Common myeloid progenitor, CD34-positive (primary cell): ENCODE measurements at regions not wholly inside any gene's neighbourhood (a gene's known extent, or its start where the extent isn't known, plus 50 kb on each side); places are given as distances from the start of the nearest gene placed in this dataset.
A peak's percentile ranks its signal among the peaks of the same experiment; 100 is the strongest.

Source experiments
- CTCF ChIA-PET: fragments of 350-600 bp; sonication (Branson Sonifier 250); formaldehyde crosslinking; loops from one replicate; lab custom pipeline; 2021; ENCODE audit warnings: antibody characterized with exemption; lab: Charles Lee
- POLR2A ChIA-PET: fragments of 350-600 bp; sonication (Branson Sonifier 250); formaldehyde crosslinking; loops from one replicate; lab custom pipeline; 2021; ENCODE audit warnings: antibody characterized with exemption; lab: Charles Lee
- DNase-seq, 3 donors: peaks; one replicate each; pipeline versions ENCODE4 v3.0.0 to v3.0.0-alpha.2; 2013
- H3K27ac ChIP-seq, 2 experiments: 1 replicate in 1 of 2; 2 replicates in 1 of 2; pipeline ENCODE4 v1.7.0; 2013; ENCODE audit warnings: inconsistent platforms in 2 of 2, low read length in 2 of 2, mild to moderate bottlenecking in 2 of 2, low read depth in 1 of 2, moderate library complexity in 1 of 2; ENCODE audit not compliant: severe bottlenecking in 2 of 2, insufficient read depth in 1 of 2, poor library complexity in 1 of 2
- H3K27me3 ChIP-seq, 5 experiments: replicated peaks in 2 of 5; 1 replicate in 3 of 5; 2 replicates in 2 of 5; pipeline versions ENCODE4 v1.6.1 to v1.7.0; 2013; ENCODE audit warnings: low read length in 4 of 5, mild to moderate bottlenecking in 2 of 5, moderate library complexity in 2 of 5, inconsistent platforms in 1 of 5; ENCODE audit not compliant: insufficient read depth in 5 of 5, control insufficient read depth in 4 of 5
- H3K36me3 ChIP-seq, 4 experiments: 1 replicate in 2 of 4; 2 replicates in 2 of 4; pipeline versions ENCODE4 v1.6.1 to v1.7.0; 2013; ENCODE audit warnings: low read length in 3 of 4, control low read depth in 1 of 4, mild to moderate bottlenecking in 1 of 4; ENCODE audit not compliant: control insufficient read depth in 4 of 4, insufficient read depth in 4 of 4
- H3K4me1 ChIP-seq, 4 experiments: 1 replicate in 3 of 4; 2 replicates in 1 of 4; pipeline versions ENCODE4 v1.6.1 to v1.7.1; 2013; ENCODE audit warnings: low read length in 3 of 4, mild to moderate bottlenecking in 3 of 4, control low read depth in 1 of 4, inconsistent platforms in 1 of 4, moderate library complexity in 1 of 4; ENCODE audit not compliant: control insufficient read depth in 4 of 4, insufficient read depth in 4 of 4; ENCODE audit errors: control extremely low read depth in 1 of 4
- H3K4me3 ChIP-seq, 7 experiments: 1 replicate in 4 of 7; 2 replicates in 3 of 7; pipeline versions ENCODE4 v1.5.1 to v1.7.0; 2013; ENCODE audit warnings: mild to moderate bottlenecking in 7 of 7, low read length in 6 of 7, moderate library complexity in 6 of 7, inconsistent platforms in 2 of 7, low read depth in 2 of 7, control low read depth in 1 of 7; ENCODE audit not compliant: insufficient read depth in 4 of 7, control insufficient read depth in 1 of 7; ENCODE audit errors: extremely low read depth in 1 of 7
- H3K9me3 ChIP-seq, 5 experiments: 1 replicate in 4 of 5; 2 replicates in 1 of 5; pipeline versions ENCODE4 v1.6.1 to v1.7.1; 2013; ENCODE audit warnings: low read length in 4 of 5, mild to moderate bottlenecking in 2 of 5, inconsistent platforms in 1 of 5, low read depth in 1 of 5, moderate library complexity in 1 of 5; ENCODE audit not compliant: control insufficient read depth in 4 of 5, insufficient read depth in 2 of 5; ENCODE audit errors: control extremely low read depth in 1 of 5
- WGBS: methylation state at CpG from one replicate; pipeline ENCODE4 v1.1.5; 2013; ENCODE audit not compliant: insufficient coverage; 5-methylcytosine and 5-hydroxymethylcytosine counted together

DNA sequence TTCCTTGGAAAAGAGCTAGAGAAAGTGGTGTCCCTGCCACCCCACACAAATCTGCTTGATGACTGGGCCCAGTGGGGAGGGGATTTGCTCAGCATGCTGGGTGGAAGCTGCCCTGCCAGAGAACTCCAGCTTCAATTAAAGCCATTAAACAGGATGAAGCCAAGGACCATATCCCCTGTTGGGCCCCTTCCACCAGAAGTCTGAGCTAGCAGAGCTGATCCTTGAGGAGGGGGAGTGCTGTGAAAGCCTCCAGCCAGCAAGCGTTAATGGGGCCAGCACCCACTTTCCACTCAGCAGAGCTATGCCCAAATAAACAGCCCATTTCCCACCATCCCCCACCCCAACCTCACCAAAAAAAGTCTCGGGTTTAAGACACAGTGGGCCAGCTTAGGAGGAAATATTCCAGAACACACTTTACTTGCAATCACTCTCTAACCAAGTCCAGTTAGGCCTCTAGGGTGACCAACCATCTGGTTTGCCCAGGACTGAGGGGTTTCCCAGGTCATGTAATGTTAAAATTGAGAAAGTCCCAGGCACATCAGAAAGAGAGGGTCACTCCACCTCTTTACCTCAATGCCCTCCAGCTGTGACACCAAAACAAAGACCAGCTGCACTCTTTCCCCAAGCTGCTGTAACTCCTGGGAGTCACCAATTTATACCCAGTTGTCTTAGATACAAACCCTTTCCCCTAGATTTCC lies 132.3 kb downstream of the FOXI3 start:
- no peaks in the 10 kb centered on the region for H3K4me1 ChIP-seq
- no peak overlapping the region for H3K4me3 ChIP-seq
- ChIA-PET CTCF (interaction anchor here (1.4 to 1.6 kb wide), 2 partner anchors 10 to 12 kb away, joined by 3 read pairs; no protein-coding TSS in a partner anchor), POLR2A (no interaction called here)
- peaks cover 0 to 4% (median 1%) of the 10 kb centered on the region in 5 experiments for H3K27me3 ChIP-seq
- no peak overlapping the region for H3K27ac ChIP-seq
- H3K9me3 ChIP-seq, result no peaks in the 10 kb centered on the region
- WGBS, result 100% methylated on average over 1 of the region's 2 CpGs
- DNase-seq, result no peak
- H3K36me3 ChIP-seq, result no peaks in the 10 kb centered on the region

DNA sequence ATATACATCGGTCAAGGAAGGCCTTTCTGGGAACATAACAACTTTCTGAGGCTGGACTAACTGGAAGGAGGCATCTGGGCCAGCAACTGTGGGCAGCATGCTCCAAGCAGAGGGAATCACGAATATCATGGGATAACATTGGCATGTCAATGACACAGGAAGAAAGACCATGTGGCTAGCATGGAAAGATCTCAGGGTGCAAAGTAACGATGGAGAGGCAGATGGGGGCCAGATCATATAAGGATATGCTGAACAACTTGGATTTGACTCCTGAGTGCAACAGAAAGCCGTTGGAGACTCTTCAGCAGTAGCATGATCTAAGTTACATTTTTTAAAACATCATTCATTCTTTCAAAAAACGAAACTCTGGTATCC lies 133.6 kb downstream of the FOXI3 start:
- no peaks in the 10 kb centered on the region for H3K4me1 ChIP-seq
- 100% methylated on average over 3 of the region's 5 CpGs for WGBS
- no peaks in the 10 kb centered on the region for H3K9me3 ChIP-seq
- DNase-seq, result no peak
- peaks cover 0 to 2% (median 1%) of the 10 kb centered on the region in 5 experiments for H3K27me3 ChIP-seq
- H3K27ac ChIP-seq, result no peak overlapping the region
- no peak overlapping the region for H3K4me3 ChIP-seq
- ChIA-PET POLR2A (interaction anchor here (0.6 kb wide), 1 partner anchor 117 kb away, joined by 4 read pairs; no protein-coding TSS in a partner anchor), CTCF (interaction anchor here (1.6 kb wide), 1 partner anchor 11 kb away, joined by 3 read pairs; no protein-coding TSS in a partner anchor)
- H3K36me3 ChIP-seq, result no peaks in the 10 kb centered on the region

DNA sequence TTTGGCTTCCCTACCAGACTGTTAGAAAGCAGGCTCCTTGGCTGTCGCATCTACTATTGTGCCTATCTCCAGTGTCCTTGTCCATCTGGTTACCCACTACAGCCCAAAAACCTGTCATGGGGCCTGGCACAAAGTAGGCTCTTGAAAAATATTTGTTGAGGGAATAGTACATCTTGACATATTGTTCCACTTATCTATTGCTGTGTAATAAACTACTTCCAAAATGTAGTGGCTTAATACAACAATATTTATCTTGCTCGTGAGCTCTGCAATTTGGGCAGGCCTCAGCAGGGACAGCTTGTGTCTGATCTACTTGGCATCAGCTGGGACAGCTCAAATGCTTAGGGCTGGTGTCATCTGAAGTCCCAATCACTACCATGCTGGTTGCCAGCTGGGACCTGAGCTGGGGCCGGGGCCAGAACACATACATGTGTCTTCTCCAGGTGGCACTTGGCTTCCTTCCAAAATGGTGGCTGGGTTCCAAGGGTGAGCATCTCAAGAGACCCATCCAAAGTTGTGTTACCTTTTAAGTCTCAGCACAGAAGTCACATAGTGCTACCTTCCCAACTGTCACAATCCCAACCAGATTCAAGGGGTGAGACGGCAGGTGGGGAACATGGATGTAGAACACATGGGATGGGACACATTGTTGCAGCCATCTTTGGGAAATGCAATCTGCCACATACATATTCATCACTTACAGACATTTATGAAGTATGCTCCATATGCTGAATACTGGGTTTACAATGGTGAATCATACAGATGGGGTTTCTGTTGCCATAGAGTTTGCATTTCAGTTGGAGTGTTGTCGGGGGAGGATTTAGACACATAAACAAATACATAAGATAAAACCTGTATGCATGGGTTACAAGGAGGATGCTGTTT lies 134.2 kb downstream of the FOXI3 start:
- Histone ChIP-seq H3K27me3 (peaks cover 0 to 1% (median 0%) of the 10 kb centered on the region in 5 experiments), H3K4me3 (no peak overlapping the region), H3K27ac (no peak overlapping the region), H3K9me3 (no peaks in the 10 kb centered on the region), H3K36me3 (no peaks in the 10 kb centered on the region), H3K4me1 (no peaks in the 10 kb centered on the region)
- WGBS, result 93% methylated on average over 2 of the region's 5 CpGs
- DNase-seq, result no peak
- POLR2A ChIA-PET, result no interaction called here
- CTCF ChIA-PET, result no interaction called here

DNA sequence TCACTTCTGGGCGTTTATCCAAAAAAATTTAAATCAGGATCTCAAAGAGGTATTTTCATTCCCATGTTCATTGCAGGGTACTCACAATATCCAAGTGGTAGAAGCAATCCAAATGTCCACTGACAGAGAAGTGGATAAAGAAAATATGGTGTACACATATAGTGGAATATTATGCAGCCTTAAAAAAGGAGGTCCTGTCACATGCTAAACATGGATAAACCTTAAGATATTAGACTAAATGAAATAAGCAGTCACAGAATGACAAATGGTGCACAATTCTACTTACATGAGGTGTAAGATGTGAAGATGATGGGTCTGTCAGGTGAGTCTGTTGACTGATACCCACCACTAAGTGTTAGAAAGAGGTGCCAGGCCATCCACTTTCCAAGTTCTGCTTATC lies 140.6 kb downstream of the THNSL2 start:
- H3K4me3 ChIP-seq, result no peak overlapping the region
- no peak for DNase-seq
- WGBS, result no CpG with 5 or more reads among the region's 1 CpG
- no peaks in the 10 kb centered on the region for H3K36me3 ChIP-seq
- H3K4me1 ChIP-seq, result no peaks in the 10 kb centered on the region
- peaks cover 0 to 4% (median 3%) of the 10 kb centered on the region in 5 experiments for H3K9me3 ChIP-seq
- POLR2A ChIA-PET, result no interaction called here
- CTCF ChIA-PET, result interaction anchor here (0.8 to 1.1 kb wide), 2 partner anchors 10 to 119 kb away, joined by 3 read pairs; no protein-coding TSS in a partner anchor
- no peak overlapping the region for H3K27ac ChIP-seq
- peaks cover 0 to 3% (median 0%) of the 10 kb centered on the region in 5 experiments for H3K27me3 ChIP-seq

DNA sequence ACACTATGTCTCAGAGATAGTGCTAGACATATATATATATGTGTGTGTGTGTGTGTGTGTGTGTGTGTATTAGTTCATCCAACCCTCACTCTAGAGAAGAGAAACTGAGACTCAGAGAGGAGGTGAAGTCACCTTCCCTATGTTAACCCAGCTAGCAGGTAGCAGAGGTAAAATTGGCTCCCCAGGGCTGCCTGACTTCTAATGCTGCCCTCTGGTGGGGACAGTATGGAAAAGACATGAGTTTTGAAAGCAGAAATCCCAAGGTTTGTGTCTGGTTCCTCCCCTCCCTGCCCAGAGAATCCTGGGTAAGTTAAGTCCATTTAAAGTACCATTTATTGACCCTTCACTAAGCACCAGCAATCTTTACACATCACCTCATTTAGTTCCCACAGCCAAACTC lies 137.7 kb downstream of the THNSL2 start:
- H3K4me1 ChIP-seq, result no peaks in the 10 kb centered on the region
- peak; percentile 29 to 41 (median 38) for DNase-seq
- peaks cover 0 to 4% (median 3%) of the 10 kb centered on the region in 5 experiments for H3K9me3 ChIP-seq
- H3K27me3 ChIP-seq, result peaks cover 0 to 3% (median 0%) of the 10 kb centered on the region in 5 experiments
- H3K27ac ChIP-seq, result no peak overlapping the region
- CTCF ChIA-PET, result interaction anchor here (1.1 to 2.2 kb wide), 2 partner anchors 12 to 117 kb away, joined by 3 to 9 read pairs; no protein-coding TSS in a partner anchor
- no peak overlapping the region for H3K4me3 ChIP-seq
- POLR2A ChIA-PET, result interaction anchor here (0.6 kb wide), 1 partner anchor 44 kb away, joined by 3 read pairs; no protein-coding TSS in a partner anchor
- no peaks in the 10 kb centered on the region for H3K36me3 ChIP-seq

DNA sequence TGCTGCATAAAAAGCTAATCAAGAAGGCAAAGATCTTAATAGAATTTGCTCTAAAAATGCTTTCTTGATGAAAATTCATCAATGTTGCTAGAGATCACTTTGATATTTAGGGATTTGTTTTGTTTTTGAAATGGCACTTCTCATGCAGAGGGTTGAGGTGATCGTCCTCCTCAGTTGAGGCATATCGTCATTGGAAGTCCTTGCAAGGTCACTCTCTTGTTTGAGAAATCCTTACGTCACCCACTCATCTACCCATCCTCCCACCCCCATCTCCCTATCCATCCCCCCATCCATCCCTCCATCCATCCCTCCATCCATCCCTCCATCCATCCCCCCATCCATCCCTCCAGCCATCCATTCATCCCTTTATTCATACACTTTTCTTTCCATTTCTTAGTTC lies 133.7 kb downstream of the THNSL2 start:
- no peaks in the 10 kb centered on the region for H3K4me1 ChIP-seq

More for the DNA sequence above, 133.7 kb downstream of the THNSL2 start:
- no peak for DNase-seq
- Histone ChIP-seq H3K4me3 (no peak overlapping the region), H3K9me3 (peaks cover 0 to 4% (median 1%) of the 10 kb centered on the region in 5 experiments), H3K27ac (no peak overlapping the region), H3K36me3 (no peaks in the 10 kb centered on the region), H3K27me3 (no peaks in the 10 kb centered on the region)
- POLR2A ChIA-PET, result no interaction called here
- WGBS, result 92% methylated on average over 3 of the region's 3 CpGs
- CTCF ChIA-PET, result no interaction called here
